ENCODE measurements at regions not wholly inside any gene's neighbourhood (a gene's known extent, or its start where the extent isn't known, plus 50 kb on each side); places are given as distances from the start of the nearest gene placed in this dataset.

DNA sequence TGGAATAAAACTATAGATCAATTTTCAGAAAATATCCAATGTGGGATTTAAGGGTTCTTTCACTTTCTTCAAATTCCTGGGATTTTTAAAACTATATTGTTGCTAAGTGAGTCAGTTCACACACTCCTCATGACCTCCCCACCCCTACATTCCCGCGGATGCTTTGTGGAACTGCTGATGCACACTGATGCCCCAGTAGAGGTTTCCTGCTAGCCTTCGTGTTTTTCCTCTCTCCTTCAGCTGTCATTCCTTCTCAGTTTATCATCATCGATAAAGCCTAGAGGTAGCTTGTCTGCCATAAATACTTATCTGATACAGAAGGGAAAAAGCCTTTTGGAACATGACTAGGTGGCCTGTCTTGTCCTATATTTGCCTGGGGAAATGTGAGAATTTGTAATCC, 67.4 kb upstream of the GALNT5 start:
- Histone ChIP-seq H3K79me2 (ENCODE audit: insufficient read depth) (no peaks in the 10 kb centered on the region), H3K9ac (no peak overlapping the region), H3K4me3 (no peak overlapping the region), H4K20me1 (ENCODE audit: insufficient read depth) (no peaks in the 10 kb centered on the region), H3F3A (ENCODE audit: insufficient read depth) (peaks cover 7% of the 10 kb centered on the region), H3K27ac (peak overlapping the region; percentile 55), H3K27me3 (replicated peaks; ENCODE audit: insufficient read depth) (no peaks in the 10 kb centered on the region), H3K36me3 (ENCODE audit: low read depth) (no peaks in the 10 kb centered on the region), H2AFZ (peak overlapping the region; percentile 40; the same call in 1 of the 2 replicates), H3K9me2 (ENCODE audit: insufficient read depth) (no peaks in the 10 kb centered on the region), H3K4me2 (ENCODE audit: unreplicated experiment) (peak overlapping the region; percentile 15), H3K4me1 (ENCODE audit: insufficient read depth) (peaks cover 48% of the 10 kb centered on the region), H3K9me3 (ENCODE audit: low read depth) (no peaks in the 10 kb centered on the region)
- TF ChIP-seq EZH2 (IDR thresholded peaks at IDR 0.05; ENCODE audit: insufficient read depth, poor library complexity, severe bottlenecking) = no peak
- TF ChIP-seq EZH2phosphoT487 (IDR thresholded peaks at IDR 0.05; ENCODE audit: insufficient read depth, low read depth) = no peak
- WGBS, 2 experiments (ENCODE audit: low coverage in 1 of 2, low lambda C conversion rate in 2 of 2, missing lambda C conversion rate in 2 of 2) = 41 to 44% methylated on average over 4 of the region's 4 CpGs
- DNase-seq = peak; percentile 76
- in situ Hi-C loops (cut with MboI) = loop anchor here (10.0 to 25.0 kb wide), 2 partner anchors 603 to 1805 kb away; no protein-coding TSS in a partner anchor

DNA sequence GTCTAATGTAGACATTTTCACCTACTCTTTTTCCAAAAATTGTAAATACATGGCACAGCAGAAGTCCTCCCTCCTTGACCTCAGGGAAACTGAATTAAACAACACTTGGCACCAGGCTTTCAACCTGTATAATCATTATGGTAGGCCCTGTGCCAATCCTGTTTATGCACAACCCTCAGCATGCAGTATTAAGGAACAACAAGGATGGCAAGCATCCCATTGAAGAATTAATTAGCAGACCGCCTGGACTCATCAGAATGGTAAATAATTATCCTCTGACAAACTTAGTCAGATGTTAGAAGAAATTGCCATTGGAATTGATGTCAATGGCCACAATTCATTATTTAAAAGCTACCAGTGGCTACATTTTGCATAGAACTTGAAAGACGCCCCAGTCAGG, 66.3 kb upstream of the GALNT5 start:
- no peaks in the 10 kb centered on the region for H3K9me3 ChIP-seq (ENCODE audit: low read depth)
- no peaks in the 10 kb centered on the region for H3K9me2 ChIP-seq (ENCODE audit: insufficient read depth)
- no peak overlapping the region for H2AFZ ChIP-seq
- in situ Hi-C loops (cut with MboI) = loop anchor here (10.0 to 25.0 kb wide), 2 partner anchors 604 to 1806 kb away; no protein-coding TSS in a partner anchor
- peaks cover 4% of the 10 kb centered on the region; the same call in 1 of the 2 replicates for H3F3A ChIP-seq (ENCODE audit: insufficient read depth)
- DNase-seq = no peak
- H3K79me2 ChIP-seq (ENCODE audit: insufficient read depth) = no peaks in the 10 kb centered on the region
- H3K27ac ChIP-seq = no peak overlapping the region
- H3K27me3 ChIP-seq (replicated peaks; ENCODE audit: insufficient read depth) = no peaks in the 10 kb centered on the region
- WGBS, 2 experiments (ENCODE audit: low coverage in 1 of 2, low lambda C conversion rate in 2 of 2, missing lambda C conversion rate in 2 of 2) = 94 to 100% methylated on average over 2 of the region's 2 CpGs
- H3K4me3 ChIP-seq = no peak overlapping the region
- H3K9ac ChIP-seq = no peak overlapping the region
- H3K36me3 ChIP-seq (ENCODE audit: low read depth) = no peaks in the 10 kb centered on the region
- TF ChIP-seq EZH2 (IDR thresholded peaks at IDR 0.05; ENCODE audit: insufficient read depth, poor library complexity, severe bottlenecking) (no peak), EZH2phosphoT487 (IDR thresholded peaks at IDR 0.05; ENCODE audit: insufficient read depth, low read depth) (no peak)
- no peak overlapping the region for H3K4me2 ChIP-seq (ENCODE audit: unreplicated experiment)
- H4K20me1 ChIP-seq (ENCODE audit: insufficient read depth) = no peaks in the 10 kb centered on the region
- peaks cover 42% of the 10 kb centered on the region for H3K4me1 ChIP-seq (ENCODE audit: insufficient read depth)

DNA sequence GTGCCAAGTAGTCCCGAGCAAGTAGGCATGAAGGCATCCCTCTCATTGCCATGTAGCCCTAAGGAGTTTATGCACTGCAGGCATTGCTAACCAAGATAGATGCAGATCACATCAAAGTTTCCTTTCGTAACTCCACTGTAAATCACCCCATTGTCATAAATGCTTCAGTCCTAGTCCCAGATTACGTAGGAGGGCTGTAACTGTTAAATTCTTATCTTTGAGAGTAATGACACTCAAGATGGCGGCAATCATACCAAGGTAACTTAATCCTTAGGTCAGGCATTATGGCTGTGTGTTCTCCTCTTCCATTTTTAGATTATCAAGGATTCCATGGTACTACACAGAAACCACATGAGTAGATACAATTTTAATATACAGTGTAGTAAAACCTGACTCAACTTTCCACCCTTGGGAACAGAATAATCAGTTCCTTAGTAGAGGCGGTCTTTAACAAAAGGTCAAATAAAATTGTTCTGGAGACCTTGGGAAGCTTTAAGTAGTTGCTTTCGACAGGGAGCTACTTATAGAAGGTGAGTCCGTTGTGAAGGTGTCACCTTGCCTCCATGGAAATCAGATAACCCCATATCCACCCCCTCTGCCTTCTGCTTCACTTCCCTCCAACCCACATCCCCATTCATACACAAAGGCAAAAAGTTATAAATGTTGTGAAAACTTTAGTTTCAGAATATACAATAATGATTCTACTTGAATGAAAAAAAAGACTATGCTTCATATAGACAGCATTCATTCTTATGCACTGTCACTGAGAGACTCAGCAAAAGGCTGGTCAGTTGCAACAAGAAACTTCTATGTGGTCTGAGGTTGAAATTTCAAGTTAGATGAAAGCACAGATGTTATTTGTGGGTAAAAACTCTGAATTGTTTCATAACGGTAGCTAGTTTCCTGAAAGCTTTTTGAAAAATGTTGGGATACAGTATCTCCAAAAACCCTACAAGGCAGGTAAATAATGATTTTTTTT, 64.8 kb upstream of the GALNT5 start:
- H3K4me3 ChIP-seq = no peak overlapping the region
- no peak overlapping the region for H3K9ac ChIP-seq
- no peaks in the 10 kb centered on the region for H3K36me3 ChIP-seq (ENCODE audit: low read depth)
- H4K20me1 ChIP-seq (ENCODE audit: insufficient read depth) = no peaks in the 10 kb centered on the region
- peaks cover 35% of the 10 kb centered on the region for H3K4me1 ChIP-seq (ENCODE audit: insufficient read depth)
- no peaks in the 10 kb centered on the region for H3K79me2 ChIP-seq (ENCODE audit: insufficient read depth)
- no peak for TF ChIP-seq EZH2phosphoT487 (IDR thresholded peaks at IDR 0.05; ENCODE audit: insufficient read depth, low read depth)
- no peak for TF ChIP-seq EZH2 (IDR thresholded peaks at IDR 0.05; ENCODE audit: insufficient read depth, poor library complexity, severe bottlenecking)
- 95 to 96% methylated on average over 8 of the region's 8 CpGs for WGBS, 2 experiments (ENCODE audit: low coverage in 1 of 2, low lambda C conversion rate in 2 of 2, missing lambda C conversion rate in 2 of 2)
- H3K9me2 ChIP-seq (ENCODE audit: insufficient read depth) = no peaks in the 10 kb centered on the region
- in situ Hi-C loops (cut with MboI) = loop anchor here (10.0 to 25.0 kb wide), 2 partner anchors 605 to 1808 kb away; no protein-coding TSS in a partner anchor
- no peak overlapping the region for H3K4me2 ChIP-seq (ENCODE audit: unreplicated experiment)
- DNase-seq = no peak
- no peaks in the 10 kb centered on the region for H3K27me3 ChIP-seq (replicated peaks; ENCODE audit: insufficient read depth)
- H3K27ac ChIP-seq = no peak overlapping the region
- no peaks in the 10 kb centered on the region; the same call in 1 of the 2 replicates for H3F3A ChIP-seq (ENCODE audit: insufficient read depth)
- peak overlapping the region; percentile 77 for H2AFZ ChIP-seq
- H3K9me3 ChIP-seq (ENCODE audit: low read depth) = no peaks in the 10 kb centered on the region

DNA sequence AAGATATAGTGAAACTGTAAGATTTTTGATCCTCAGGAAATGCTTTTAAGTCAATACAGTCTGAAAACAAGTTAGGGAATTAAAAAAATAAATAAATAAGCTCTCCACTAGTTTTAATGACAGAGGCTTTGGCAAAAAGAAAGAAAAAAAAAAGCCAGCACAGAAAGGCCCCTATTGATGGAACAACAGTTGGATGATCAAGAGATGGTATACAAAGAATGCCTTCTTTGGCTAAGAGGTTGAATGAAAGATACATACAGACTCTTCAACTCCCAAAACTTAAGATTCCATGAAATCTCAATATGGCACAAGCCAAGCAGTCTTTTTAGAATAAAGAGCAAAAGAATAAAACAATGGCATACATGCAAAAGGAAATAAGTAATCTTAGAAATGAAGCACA, 64.0 kb upstream of the GALNT5 start:
- Histone ChIP-seq H3K9ac (0 out of 2 replicates have a peak overlapping the region, but pooled peaks have one; percentile 15), H3K4me1 (ENCODE audit: insufficient read depth) (peaks cover 35% of the 10 kb centered on the region), H3F3A (ENCODE audit: insufficient read depth) (no peaks in the 10 kb centered on the region; the same call in 1 of the 2 replicates), H3K4me2 (ENCODE audit: unreplicated experiment) (no peak overlapping the region), H3K4me3 (no peak overlapping the region), H3K36me3 (ENCODE audit: low read depth) (no peaks in the 10 kb centered on the region), H3K79me2 (ENCODE audit: insufficient read depth) (no peaks in the 10 kb centered on the region), H4K20me1 (ENCODE audit: insufficient read depth) (no peaks in the 10 kb centered on the region), H3K27ac (no peak overlapping the region), H3K27me3 (replicated peaks; ENCODE audit: insufficient read depth) (no peaks in the 10 kb centered on the region), H3K9me3 (ENCODE audit: low read depth) (no peaks in the 10 kb centered on the region), H3K9me2 (ENCODE audit: insufficient read depth) (no peaks in the 10 kb centered on the region), H2AFZ (peak overlapping the region; percentile 77)
- TF ChIP-seq EZH2 (IDR thresholded peaks at IDR 0.05; ENCODE audit: insufficient read depth, poor library complexity, severe bottlenecking) (no peak), EZH2phosphoT487 (IDR thresholded peaks at IDR 0.05; ENCODE audit: insufficient read depth, low read depth) (no peak)
- in situ Hi-C loops (cut with MboI) = loop anchor here (10.0 to 25.0 kb wide), 2 partner anchors 606 to 1809 kb away; no protein-coding TSS in a partner anchor
- DNase-seq = no peak
